GM12865 (cell line): ENCODE measurements at regions not wholly inside any gene's neighbourhood (a gene's known extent, or its start where the extent isn't known, plus 50 kb on each side); places are given as distances from the start of the nearest gene placed in this dataset.
"Not testable (repeated sequence)": the region's sequence is repeated elsewhere in the genome, so short reads cannot be mapped to it uniquely, and the experiment has no call there.

Experiments used
- DNase-seq: peaks from one replicate; pipeline ENCODE4 v3.0.0; 2010; ENCODE audit warnings: low read depth
- H3K4me3 ChIP-seq: 2 replicates; pipeline ENCODE4 v1.5.1; 2011; ENCODE audit warnings: mild to moderate bottlenecking, low read depth, low read length, control low read depth
- CTCF ChIP-seq: IDR thresholded peaks from 2 replicates; pipeline ENCODE4 v1.5.1; 2011; ENCODE audit warnings: low read length, control low read depth, low read depth, inconsistent platforms; ENCODE audit not compliant: insufficient read depth; ENCODE audit errors: missing control alignments

GRCh38 chr7:32676249-32676941 lies 181.1 kb downstream of the AVL9 start:
- H3K4me3 ChIP-seq, result no peak overlapping the region
- no peak for TF ChIP-seq CTCF

GRCh38 chr7:32673275-32673983 lies 178.1 kb downstream of the AVL9 start:
- DNase-seq, result no peak
- H3K4me3 ChIP-seq, result no peak overlapping the region
- no peak for TF ChIP-seq CTCF

More at GRCh38 chr7:32676249-32676941, 181.1 kb downstream of the AVL9 start:
- no peak for DNase-seq

- no peak overlapping the region for H3K4me3 ChIP-seq
- no peak for DNase-seq
- no peak for TF ChIP-seq CTCF
Measured at GRCh38 chr7:32670110-32671025, 175.1 kb downstream of the AVL9 start.

- not testable (repeated sequence) for DNase-seq, H3K4me3 ChIP-seq
Measured at GRCh38 chr7:32669173-32669870, 174.0 kb downstream of the AVL9 start.

- DNase-seq, H3K4me3 ChIP-seq: not testable (repeated sequence)
Measured at GRCh38 chr7:32668387-32669097, 173.3 kb downstream of the AVL9 start.

GRCh38 chr7:32667586-32667985 lies 172.3 kb downstream of the AVL9 start:
- H3K4me3 ChIP-seq, DNase-seq: not testable (repeated sequence)

- not testable (repeated sequence) for H3K4me3 ChIP-seq, DNase-seq
Measured at GRCh38 chr7:32663805-32664211, 168.5 kb downstream of the AVL9 start.

- H3K4me3 ChIP-seq, DNase-seq: not testable (repeated sequence)
Measured at GRCh38 chr7:32662509-32662908, 167.2 kb downstream of the AVL9 start.

- no peak for DNase-seq
- H3K4me3 ChIP-seq, result no peak overlapping the region
- TF ChIP-seq CTCF, result no peak
Measured at GRCh38 chr7:32661929-32662328, 166.6 kb downstream of the AVL9 start.
